GM19463 (cell line): ENCODE measurements at regions not wholly inside any gene's neighbourhood (a gene's known extent, or its start where the extent isn't known, plus 50 kb on each side); places are given as distances from the start of the nearest gene placed in this dataset.

Experiments used
- ATAC-seq: cut with Tn5 transposase; IDR thresholded peaks from one replicate; pipeline ENCODE4 v1.9.1; 2021; ENCODE audit warnings: mild to moderate bottlenecking, moderate library complexity; ENCODE audit not compliant: unreplicated experiment

- ATAC-seq, result no peak
Observed at GRCh38 chr21:35361988-35362387, 312.9 kb upstream of the RUNX1 start.

GRCh38 chr21:35360870-35361570 lies 311.9 kb upstream of the RUNX1 start:
- no peak for ATAC-seq

- ATAC-seq, result no peak
Observed at GRCh38 chr21:35359076-35359475, 310.0 kb upstream of the RUNX1 start.

- no peak for ATAC-seq
Observed at GRCh38 chr21:35358008-35358407, 308.9 kb upstream of the RUNX1 start.

- no peak for ATAC-seq
Observed at GRCh38 chr21:35357041-35357780, 308.1 kb upstream of the RUNX1 start.

- ATAC-seq, result no peak
Observed at GRCh38 chr21:35354078-35354477, 305.0 kb upstream of the RUNX1 start.

GRCh38 chr21:35352793-35353192 lies 303.7 kb upstream of the RUNX1 start:
- ATAC-seq, result no peak

- no peak for ATAC-seq
Observed at GRCh38 chr21:35352066-35352770, 303.1 kb upstream of the RUNX1 start.

GRCh38 chr21:35351434-35351833 lies 302.3 kb upstream of the RUNX1 start:
- ATAC-seq, result no peak

- ATAC-seq, result no peak
Observed at GRCh38 chr21:35350965-35351364, 301.9 kb upstream of the RUNX1 start.

GRCh38 chr21:35349376-35350080 lies 300.4 kb upstream of the RUNX1 start:
- no peak for ATAC-seq

GRCh38 chr21:35348686-35349085 lies 299.6 kb upstream of the RUNX1 start:
- no peak for ATAC-seq

GRCh38 chr21:35346697-35347096 lies 297.6 kb upstream of the RUNX1 start:
- ATAC-seq, result no peak

GRCh38 chr21:35345954-35346353 lies 296.9 kb upstream of the RUNX1 start:
- ATAC-seq, result no peak

- ATAC-seq, result no peak
Observed at GRCh38 chr21:35344582-35344981, 295.5 kb upstream of the RUNX1 start.

- no peak for ATAC-seq
Observed at GRCh38 chr21:35343046-35343819, 294.1 kb upstream of the RUNX1 start.

GRCh38 chr21:35342440-35342839 lies 293.3 kb upstream of the RUNX1 start:
- ATAC-seq, result no peak

- ATAC-seq, result no peak
Observed at GRCh38 chr21:35340273-35340672, 291.2 kb upstream of the RUNX1 start.

GRCh38 chr21:35338881-35339632 lies 290.0 kb upstream of the RUNX1 start:
- ATAC-seq, result no peak

GRCh38 chr21:35338281-35338680 lies 289.2 kb upstream of the RUNX1 start:
- no peak for ATAC-seq
